Mammary epithelial cell (primary cell): ENCODE measurements at regions not wholly inside any gene's neighbourhood (a gene's known extent, or its start where the extent isn't known, plus 50 kb on each side); places are given as distances from the start of the nearest gene placed in this dataset.

ENCODE experiments used
- CTCF ChIP-seq, 2 donors: IDR thresholded peaks in 1 of 2; conservative IDR thresholded peaks in 1 of 2; 2 replicates each; pipeline ENCODE4 v1.5.1; 2011 to 2012; ENCODE audit warnings: inconsistent platforms in 2 of 2, low read length in 2 of 2, mild to moderate bottlenecking in 2 of 2, control low read depth in 1 of 2, low read depth in 1 of 2; ENCODE audit not compliant: insufficient read depth in 1 of 2; ENCODE audit errors: extremely low read depth in 1 of 2
- EZH2 ChIP-seq: IDR thresholded peaks from 2 replicates; pipeline ENCODE4 v1.6.1; 2012; ENCODE audit warnings: low read length, inconsistent platforms, borderline replicate concordance

- TF ChIP-seq CTCF (conservative IDR thresholded peaks at IDR 0.05 in 1 of 2, IDR thresholded peaks at IDR 0.05 in 1 of 2; ENCODE audit: extremely low read depth in 1 of 2, insufficient read depth in 1 of 2, low read depth in 1 of 2, low read length in 2 of 2) (no peak), EZH2 (no peak)
Measured at GRCh38 chr13:70619936-70620335, 511.7 kb upstream of the KLHL1 start.
